ENCODE measurements at regions not wholly inside any gene's neighbourhood (a gene's known extent, or its start where the extent isn't known, plus 50 kb on each side); places are given as distances from the start of the nearest gene placed in this dataset.

GRCh38 chr2:134155134-134155533 lies 98.7 kb upstream of the MGAT5 start:
- Histone ChIP-seq H3K4me3 (replicated peaks in 1 of 3) (no peak overlapping the region), H3K4me1 (no peaks in the 10 kb centered on the region), H3K9me3 (no peaks in the 10 kb centered on the region), H3K27ac (no peak overlapping the region), H3K36me3 (no peaks in the 10 kb centered on the region), H3K27me3 (no peaks in the 10 kb centered on the region)
- TF ChIP-seq CTCF (IDR thresholded peaks at IDR 0.05) (no peak), POLR2A (IDR thresholded peaks at IDR 0.05) (no peak)
- intact Hi-C loops (cut with DNase I): no loop called here
- DNase-seq: no peak
- 86 to 92% methylated on average over 4 of the region's 4 CpGs for WGBS, 2 donors

DNA sequence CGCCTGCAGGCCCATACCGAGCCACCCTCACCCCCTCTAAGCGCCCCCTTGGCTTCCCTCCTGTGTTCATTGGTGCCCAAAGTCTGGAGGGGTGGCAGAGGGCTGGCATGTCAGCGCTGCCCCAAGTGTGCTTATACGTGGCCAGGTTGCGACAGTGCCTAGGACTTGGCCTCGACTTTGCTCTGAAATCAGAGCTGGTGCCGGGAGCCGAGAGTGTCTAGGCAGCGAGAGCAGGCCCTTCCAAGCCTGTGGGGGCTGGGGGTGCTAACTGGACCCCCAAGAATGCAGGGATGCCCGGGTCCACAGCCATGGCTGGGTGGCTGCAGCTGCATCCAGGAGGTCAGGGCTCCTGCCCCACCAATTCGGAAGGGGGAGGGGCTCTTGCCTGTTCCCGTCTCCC lies 95.6 kb upstream of the MGAT5 start:
- no peaks in the 10 kb centered on the region for H3K27me3 ChIP-seq
- no peak overlapping the region for H3K4me3 ChIP-seq (replicated peaks in 1 of 3)
- 94 to 95% methylated on average over 5 to 9 of the region's 13 CpGs for WGBS, 2 donors
- H3K4me1 ChIP-seq: peaks cover 0 to 4% of the 10 kb centered on the region in 2 donors
- no peak for DNase-seq
- TF ChIP-seq POLR2A (IDR thresholded peaks at IDR 0.05): no peak
- no peak for TF ChIP-seq CTCF (IDR thresholded peaks at IDR 0.05)
- H3K27ac ChIP-seq: no peak overlapping the region
- H3K9me3 ChIP-seq: no peaks in the 10 kb centered on the region
- intact Hi-C loops (cut with DNase I): no loop called here
- no peaks in the 10 kb centered on the region for H3K36me3 ChIP-seq

- no peaks in the 10 kb centered on the region for H3K27me3 ChIP-seq
- H3K9me3 ChIP-seq: no peaks in the 10 kb centered on the region
- peaks cover 0 to 4% of the 10 kb centered on the region in 2 donors for H3K4me1 ChIP-seq
- TF ChIP-seq POLR2A (IDR thresholded peaks at IDR 0.05) (no peak), CTCF (IDR thresholded peaks at IDR 0.05) (no peak)
- no peak overlapping the region for H3K4me3 ChIP-seq (replicated peaks in 1 of 3)
- H3K27ac ChIP-seq: no peak overlapping the region
- DNase-seq: no peak
- no peaks in the 10 kb centered on the region for H3K36me3 ChIP-seq
- intact Hi-C loops (cut with DNase I): no loop called here
- 66 to 77% methylated on average over 2 to 4 of the region's 4 CpGs for WGBS, 2 donors
Observed at GRCh38 chr2:134161170-134161547, 92.7 kb upstream of the MGAT5 start.

GRCh38 chr2:134163336-134163735 lies 90.5 kb upstream of the MGAT5 start:
- H3K27me3 ChIP-seq: no peaks in the 10 kb centered on the region
- WGBS, 2 donors: 94% methylated on average over 4 of the region's 4 CpGs
- H3K27ac ChIP-seq: no peak overlapping the region
- H3K4me1 ChIP-seq: peaks cover 0 to 4% of the 10 kb centered on the region in 2 donors
- no peak for DNase-seq
- H3K36me3 ChIP-seq: no peaks in the 10 kb centered on the region
- H3K4me3 ChIP-seq (replicated peaks in 1 of 3): no peak overlapping the region
- no peaks in the 10 kb centered on the region for H3K9me3 ChIP-seq
- no peak for TF ChIP-seq CTCF (IDR thresholded peaks at IDR 0.05)
- no peak for TF ChIP-seq POLR2A (IDR thresholded peaks at IDR 0.05)
- intact Hi-C loops (cut with DNase I): no loop called here

DNA sequence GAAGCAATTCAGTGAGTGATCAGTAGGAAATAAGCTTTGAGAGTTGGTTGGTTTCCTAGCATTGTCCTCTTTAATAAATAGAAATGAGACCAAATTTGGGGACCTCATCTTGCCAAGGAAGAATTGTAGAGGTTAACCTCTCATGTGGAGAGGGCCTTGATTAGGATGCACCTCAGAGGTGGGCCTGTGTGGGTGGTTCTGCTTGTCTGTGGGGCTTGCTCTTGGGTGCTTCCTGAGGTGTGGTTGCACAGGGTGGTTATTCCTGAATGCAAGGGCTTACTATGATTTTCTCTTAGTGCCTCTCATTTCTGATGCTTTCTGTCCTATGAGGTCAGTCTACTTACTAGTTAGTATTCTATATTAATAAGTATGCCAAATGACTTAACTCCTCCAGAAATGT lies 89.6 kb upstream of the MGAT5 start:
- no peaks in the 10 kb centered on the region for H3K9me3 ChIP-seq
- no peak overlapping the region for H3K4me3 ChIP-seq (replicated peaks in 1 of 3)
- H3K4me1 ChIP-seq: peaks cover 0 to 4% of the 10 kb centered on the region in 2 donors
- no peaks in the 10 kb centered on the region for H3K27me3 ChIP-seq
- intact Hi-C loops (cut with DNase I): no loop called here
- no peak for DNase-seq
- TF ChIP-seq POLR2A (IDR thresholded peaks at IDR 0.05): no peak
- TF ChIP-seq CTCF (IDR thresholded peaks at IDR 0.05): no peak
- no peaks in the 10 kb centered on the region for H3K36me3 ChIP-seq
- no peak overlapping the region for H3K27ac ChIP-seq
